Left ventricle myocardium inferior (tissue), 1 donor: ENCODE measurements at regions not wholly inside any gene's neighbourhood (a gene's known extent, or its start where the extent isn't known, plus 50 kb on each side); places are given as distances from the start of the nearest gene placed in this dataset.

Experiments
- DNase-seq: peaks from one replicate; pipeline ENCODE4 v3.0.0-alpha.2; 2020
- H3K27ac ChIP-seq: fragments of 200-600 bp; replicated peaks from 2 replicates; pipeline ENCODE4 v1.8.0; 2021
- H3K27me3 ChIP-seq: fragments of 200-600 bp; 2 replicates; pipeline ENCODE4 v1.8.0; 2021; ENCODE audit warnings: low read depth
- H3K36me3 ChIP-seq: fragments of 200-600 bp; 2 replicates; pipeline ENCODE4 v1.8.0; 2021
- H3K4me1 ChIP-seq: fragments of 200-600 bp; 2 replicates; pipeline ENCODE4 v1.8.0; 2021
- H3K4me3 ChIP-seq: fragments of 200-600 bp; 2 replicates; pipeline ENCODE4 v1.8.0; 2021; ENCODE audit warnings: mild to moderate bottlenecking, moderate library complexity
- H3K9me3 ChIP-seq: fragments of 200-600 bp; replicated peaks from 2 replicates; pipeline ENCODE4 v1.8.0; 2021
- CTCF ChIP-seq: fragments of 200-600 bp; IDR thresholded peaks from 2 replicates; pipeline ENCODE4 v1.8.0; 2021; ENCODE audit warnings: antibody characterized with exemption, mild to moderate bottlenecking, borderline replicate concordance
- intact Hi-C: fragments of 100-400 bp; cut with micrococcal nuclease; formaldehyde crosslinking; loops from one replicate; pipeline ENCODE4 v1.11.0; 2022
- donor health status: DM: no; HTN: yes; CAD: no; lungs with severe emphysema.

- H3K36me3 ChIP-seq: no peaks in the 10 kb centered on the region
- H3K27me3 ChIP-seq: no peaks in the 10 kb centered on the region
- DNase-seq: no peak
- no peaks in the 10 kb centered on the region for H3K4me1 ChIP-seq
- H3K4me3 ChIP-seq: no peak overlapping the region
- intact Hi-C loops: no loop called here
- H3K27ac ChIP-seq: no peak overlapping the region
- H3K9me3 ChIP-seq: peaks cover 7% of the 10 kb centered on the region
- TF ChIP-seq CTCF: no peak
These were observed 284.3 kb downstream of the FOXO1 start for GRCh38 chr13:40381935-40382764.

- Histone ChIP-seq H3K4me1 (no peaks in the 10 kb centered on the region), H3K9me3 (peaks cover 6% of the 10 kb centered on the region), H3K27me3 (no peaks in the 10 kb centered on the region), H3K36me3 (no peaks in the 10 kb centered on the region), H3K27ac (no peak overlapping the region), H3K4me3 (no peak overlapping the region)
- no peak for TF ChIP-seq CTCF
- no peak for DNase-seq
- intact Hi-C loops: no loop called here
These were observed 283.3 kb downstream of the FOXO1 start for GRCh38 chr13:40383132-40383531.

GRCh38 chr13:40383885-40384284, 282.6 kb downstream of the FOXO1 start:
- H3K9me3 ChIP-seq: no peaks in the 10 kb centered on the region
- no peaks in the 10 kb centered on the region for H3K27me3 ChIP-seq
- no peaks in the 10 kb centered on the region for H3K36me3 ChIP-seq
- H3K27ac ChIP-seq: no peak overlapping the region
- intact Hi-C loops: no loop called here
- DNase-seq: no peak
- no peak for TF ChIP-seq CTCF
- no peak overlapping the region for H3K4me3 ChIP-seq
- H3K4me1 ChIP-seq: no peaks in the 10 kb centered on the region

GRCh38 chr13:40384976-40385857, 281.2 kb downstream of the FOXO1 start:
- no peak for TF ChIP-seq CTCF
- H3K9me3 ChIP-seq: no peaks in the 10 kb centered on the region
- H3K27me3 ChIP-seq: no peaks in the 10 kb centered on the region
- H3K36me3 ChIP-seq: no peaks in the 10 kb centered on the region
- no peaks in the 10 kb centered on the region for H3K4me1 ChIP-seq
- H3K4me3 ChIP-seq: no peak overlapping the region
- DNase-seq: no peak
- intact Hi-C loops: no loop called here
- H3K27ac ChIP-seq: no peak overlapping the region

GRCh38 chr13:40385858-40386180, 280.6 kb downstream of the FOXO1 start:
- TF ChIP-seq CTCF: no peak
- DNase-seq: no peak
- intact Hi-C loops: no loop called here
- Histone ChIP-seq H3K36me3 (no peaks in the 10 kb centered on the region), H3K27me3 (no peaks in the 10 kb centered on the region), H3K4me1 (no peaks in the 10 kb centered on the region), H3K27ac (no peak overlapping the region), H3K4me3 (no peak overlapping the region), H3K9me3 (no peaks in the 10 kb centered on the region)
